Stimulated activated CD8-positive, alpha-beta memory T cell treated with anti-CD3 and anti-CD28 coated beads, Interleukin-4, amount 100 ng/mL, for 24 hours (primary cell): ENCODE measurements at regions not wholly inside any gene's neighbourhood (a gene's known extent, or its start where the extent isn't known, plus 50 kb on each side); places are given as distances from the start of the nearest gene placed in this dataset.
"Not testable (repeated sequence)": the region's sequence is repeated elsewhere in the genome, so short reads cannot be mapped to it uniquely, and the experiment has no call there.

Experiments
- DNase-seq: peaks from one replicate; pipeline ENCODE4 v3.0.0-alpha.2; 2020; ENCODE audit warnings: low read depth

- no peak for DNase-seq
Measured at GRCh38 chr1:192418552-192419285, 101.9 kb downstream of the RGS21 start.

- DNase-seq = no peak
Measured at GRCh38 chr1:192430644-192431043, 113.9 kb downstream of the RGS21 start.

DNA sequence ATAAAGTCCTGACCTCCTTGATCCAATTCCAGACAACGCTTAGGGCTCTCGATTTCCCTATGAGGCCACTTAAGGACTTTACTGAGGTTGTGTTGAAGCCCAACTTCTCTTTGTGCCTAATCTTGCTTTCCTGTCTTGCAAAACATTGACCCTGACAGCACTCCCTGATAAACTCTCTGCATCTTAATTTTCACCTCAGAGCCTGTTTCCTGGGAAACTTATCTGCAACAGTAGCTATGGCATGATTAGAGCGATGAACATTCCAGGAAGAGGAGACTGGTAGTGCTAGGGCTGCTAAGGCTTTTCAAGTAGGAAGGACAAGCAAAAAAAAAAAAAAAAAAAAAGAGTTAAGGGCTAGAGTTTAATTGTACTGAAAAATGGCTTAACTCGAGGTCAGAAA is 118.9 kb downstream of the RGS21 start:
- no peak for DNase-seq

DNA sequence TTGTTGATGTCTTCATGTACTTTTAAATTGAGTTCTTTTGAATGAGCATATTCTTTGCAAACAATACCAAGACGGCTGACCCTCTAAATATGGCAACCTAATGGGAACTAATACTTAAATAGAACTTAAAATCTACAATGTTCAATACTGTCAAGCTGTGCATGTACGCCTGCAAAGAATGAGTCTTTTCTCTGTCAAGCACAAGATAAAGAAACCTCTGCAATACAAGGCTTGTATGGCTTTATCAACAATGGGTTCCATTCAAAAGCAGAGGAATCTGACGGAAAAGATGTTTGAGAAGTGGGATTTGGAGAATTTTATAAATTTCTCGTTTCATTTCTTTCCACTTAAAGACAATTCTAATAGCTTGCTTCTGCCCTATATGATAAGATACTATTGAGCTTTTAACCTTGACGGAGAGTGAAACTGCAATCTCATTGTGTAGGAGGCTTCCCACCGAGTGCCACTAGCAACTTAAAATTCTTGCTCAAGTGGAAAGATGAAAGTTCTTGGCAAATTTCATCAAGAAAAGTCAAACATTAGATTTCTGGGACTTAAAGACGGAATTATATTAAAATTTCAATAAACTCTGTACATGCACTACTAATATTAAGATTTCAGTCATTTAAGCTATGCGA is 119.8 kb downstream of the RGS21 start:
- DNase-seq = no peak

DNA sequence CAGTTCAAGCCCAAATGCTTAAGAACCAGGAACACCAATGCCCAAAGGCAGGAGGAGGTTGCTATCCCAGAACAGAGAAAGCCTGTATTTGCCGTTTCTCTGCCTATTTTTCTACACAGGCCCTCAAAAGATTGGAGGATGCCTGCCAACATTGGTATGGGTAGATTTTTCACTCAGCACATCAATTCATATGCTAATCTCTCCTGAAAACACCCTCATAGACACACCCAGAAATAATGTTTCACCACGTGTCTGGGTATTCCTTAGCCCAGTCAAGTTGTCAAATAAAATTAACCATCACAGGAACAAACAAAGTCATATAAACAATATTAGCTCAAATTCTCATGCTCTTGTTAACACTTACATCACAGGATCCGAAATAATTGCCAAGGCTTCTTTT is 121.9 kb downstream of the RGS21 start:
- no peak for DNase-seq

- DNase-seq = no peak
Measured at GRCh38 chr1:192439373-192440025, 122.7 kb downstream of the RGS21 start.

GRCh38 chr1:192441492-192441891 is 124.7 kb downstream of the RGS21 start:
- DNase-seq = no peak

- DNase-seq = no peak
Measured at GRCh38 chr1:192442736-192443135, 125.9 kb downstream of the RGS21 start.

- DNase-seq = no peak
Measured at GRCh38 chr1:192443616-192444015, 126.8 kb downstream of the RGS21 start.

GRCh38 chr1:192445241-192445640 is 128.4 kb downstream of the RGS21 start:
- no peak for DNase-seq

GRCh38 chr1:192445839-192446489 is 129.2 kb downstream of the RGS21 start:
- peak; percentile 9 for DNase-seq

GRCh38 chr1:192448026-192448578 is 127.5 kb upstream of the RGS1 start:
- no peak for DNase-seq

- no peak for DNase-seq
Measured at GRCh38 chr1:192453360-192453992, 122.1 kb upstream of the RGS1 start.

GRCh38 chr1:192459467-192459866 is 116.1 kb upstream of the RGS1 start:
- no peak for DNase-seq

GRCh38 chr1:192461684-192462083 is 113.9 kb upstream of the RGS1 start:
- no peak for DNase-seq

DNA sequence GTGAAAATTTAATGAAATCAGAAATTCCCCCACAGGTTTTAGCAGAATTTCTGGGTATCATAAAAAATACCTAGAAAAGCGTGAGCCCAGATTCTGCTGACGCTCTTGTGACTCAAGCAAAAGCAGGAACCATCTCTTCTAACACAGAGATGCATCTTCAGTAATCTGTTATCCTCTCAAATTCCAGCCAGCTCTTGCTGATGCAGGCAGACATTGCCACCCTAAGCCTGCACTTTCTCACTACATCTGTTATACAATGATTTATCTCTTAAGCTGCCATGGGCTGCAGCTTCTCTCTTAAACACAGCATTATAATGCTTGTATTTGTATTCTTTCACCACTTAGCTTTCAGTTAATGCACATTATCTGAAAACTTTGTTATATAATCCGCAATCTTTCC is 113.0 kb upstream of the RGS1 start:
- no peak for DNase-seq

GRCh38 chr1:192463661-192464060 is 111.9 kb upstream of the RGS1 start:
- DNase-seq = no peak

- DNase-seq = not testable (repeated sequence)
Measured at GRCh38 chr1:192465221-192465620, 110.4 kb upstream of the RGS1 start.

- DNase-seq = no peak
Measured at GRCh38 chr1:192474080-192474683, 101.4 kb upstream of the RGS1 start.

DNA sequence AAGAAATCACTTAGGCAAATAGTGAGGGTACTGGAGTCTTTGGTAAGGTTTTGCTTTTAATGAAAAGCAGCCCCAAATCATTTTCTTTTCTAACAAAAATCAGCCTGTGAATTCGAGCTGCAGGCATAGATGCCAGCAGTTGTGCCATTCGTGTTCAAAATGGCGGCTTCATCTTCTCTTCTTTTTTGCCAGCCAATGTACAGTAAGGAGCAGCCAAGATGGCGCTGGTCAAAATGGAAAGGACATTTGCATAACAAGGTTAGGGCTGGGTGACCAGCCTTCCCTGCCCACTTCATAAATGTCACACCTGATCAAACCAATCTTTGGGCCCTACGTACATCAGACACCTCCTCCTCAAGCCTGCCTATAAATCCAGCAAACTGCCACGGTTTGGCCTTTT is 100.2 kb upstream of the RGS1 start:
- no peak for DNase-seq

- no peak for DNase-seq
Measured at GRCh38 chr1:192475970-192476369, 99.6 kb upstream of the RGS1 start.
